ENCODE measurements at regions not wholly inside any gene's neighbourhood (a gene's known extent, or its start where the extent isn't known, plus 50 kb on each side); places are given as distances from the start of the nearest gene placed in this dataset.

- TF ChIP-seq, protein P1, sequence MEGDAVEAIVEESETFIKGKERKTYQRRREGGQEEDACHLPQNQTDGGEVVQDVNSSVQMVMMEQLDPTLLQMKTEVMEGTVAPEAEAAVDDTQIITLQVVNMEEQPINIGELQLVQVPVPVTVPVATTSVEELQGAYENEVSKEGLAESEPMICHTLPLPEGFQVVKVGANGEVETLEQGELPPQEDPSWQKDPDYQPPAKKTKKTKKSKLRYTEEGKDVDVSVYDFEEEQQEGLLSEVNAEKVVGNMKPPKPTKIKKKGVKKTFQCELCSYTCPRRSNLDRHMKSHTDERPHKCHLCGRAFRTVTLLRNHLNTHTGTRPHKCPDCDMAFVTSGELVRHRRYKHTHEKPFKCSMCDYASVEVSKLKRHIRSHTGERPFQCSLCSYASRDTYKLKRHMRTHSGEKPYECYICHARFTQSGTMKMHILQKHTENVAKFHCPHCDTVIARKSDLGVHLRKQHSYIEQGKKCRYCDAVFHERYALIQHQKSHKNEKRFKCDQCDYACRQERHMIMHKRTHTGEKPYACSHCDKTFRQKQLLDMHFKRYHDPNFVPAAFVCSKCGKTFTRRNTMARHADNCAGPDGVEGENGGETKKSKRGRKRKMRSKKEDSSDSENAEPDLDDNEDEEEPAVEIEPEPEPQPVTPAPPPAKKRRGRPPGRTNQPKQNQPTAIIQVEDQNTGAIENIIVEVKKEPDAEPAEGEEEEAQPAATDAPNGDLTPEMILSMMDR (IDR thresholded peaks at IDR 0.05) = no peak
- TF ChIP-seq, protein P2, sequence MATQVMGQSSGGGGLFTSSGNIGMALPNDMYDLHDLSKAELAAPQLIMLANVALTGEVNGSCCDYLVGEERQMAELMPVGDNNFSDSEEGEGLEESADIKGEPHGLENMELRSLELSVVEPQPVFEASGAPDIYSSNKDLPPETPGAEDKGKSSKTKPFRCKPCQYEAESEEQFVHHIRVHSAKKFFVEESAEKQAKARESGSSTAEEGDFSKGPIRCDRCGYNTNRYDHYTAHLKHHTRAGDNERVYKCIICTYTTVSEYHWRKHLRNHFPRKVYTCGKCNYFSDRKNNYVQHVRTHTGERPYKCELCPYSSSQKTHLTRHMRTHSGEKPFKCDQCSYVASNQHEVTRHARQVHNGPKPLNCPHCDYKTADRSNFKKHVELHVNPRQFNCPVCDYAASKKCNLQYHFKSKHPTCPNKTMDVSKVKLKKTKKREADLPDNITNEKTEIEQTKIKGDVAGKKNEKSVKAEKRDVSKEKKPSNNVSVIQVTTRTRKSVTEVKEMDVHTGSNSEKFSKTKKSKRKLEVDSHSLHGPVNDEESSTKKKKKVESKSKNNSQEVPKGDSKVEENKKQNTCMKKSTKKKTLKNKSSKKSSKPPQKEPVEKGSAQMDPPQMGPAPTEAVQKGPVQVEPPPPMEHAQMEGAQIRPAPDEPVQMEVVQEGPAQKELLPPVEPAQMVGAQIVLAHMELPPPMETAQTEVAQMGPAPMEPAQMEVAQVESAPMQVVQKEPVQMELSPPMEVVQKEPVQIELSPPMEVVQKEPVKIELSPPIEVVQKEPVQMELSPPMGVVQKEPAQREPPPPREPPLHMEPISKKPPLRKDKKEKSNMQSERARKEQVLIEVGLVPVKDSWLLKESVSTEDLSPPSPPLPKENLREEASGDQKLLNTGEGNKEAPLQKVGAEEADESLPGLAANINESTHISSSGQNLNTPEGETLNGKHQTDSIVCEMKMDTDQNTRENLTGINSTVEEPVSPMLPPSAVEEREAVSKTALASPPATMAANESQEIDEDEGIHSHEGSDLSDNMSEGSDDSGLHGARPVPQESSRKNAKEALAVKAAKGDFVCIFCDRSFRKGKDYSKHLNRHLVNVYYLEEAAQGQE (IDR thresholded peaks at IDR 0.05; ENCODE audit: insufficient read depth in 1 of 2, low read depth in 2 of 2, low read length in 1 of 2) = no peak
- no peak for TF ChIP-seq SIN3A (IDR thresholded peaks at IDR 0.05; ENCODE audit: borderline replicate concordance, insufficient read depth, low read depth, low read length)
- TF ChIP-seq POLR2AphosphoS5 (IDR thresholded peaks at IDR 0.05; ENCODE audit: low read depth, low read length) = no peak
Observed at GRCh38 chr9:26313108-26313507, 579.5 kb downstream of the CAAP1 start.
